ENCODE measurements at regions not wholly inside any gene's neighbourhood (a gene's known extent, or its start where the extent isn't known, plus 50 kb on each side); places are given as distances from the start of the nearest gene placed in this dataset.

DNA sequence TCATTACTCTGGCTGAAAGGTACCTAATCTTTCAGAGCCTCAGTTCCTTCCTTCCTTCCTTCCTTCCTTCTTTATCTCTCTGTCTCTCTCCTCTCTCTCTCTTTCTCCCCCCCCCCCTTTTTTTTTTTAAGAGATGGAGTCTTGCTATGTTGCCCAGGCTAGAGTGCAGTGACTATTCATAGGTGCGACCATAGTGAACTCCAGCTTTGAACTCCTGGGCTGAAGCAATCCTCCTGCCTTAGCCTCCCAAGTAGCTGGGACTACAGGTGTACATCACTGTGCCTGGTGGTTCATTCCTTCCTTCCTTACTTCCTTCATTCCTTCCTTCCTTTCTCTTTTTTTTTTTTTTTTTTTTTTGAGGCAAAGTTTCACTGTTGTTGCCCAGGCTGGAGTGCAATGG is 64.3 kb upstream of the MAP4K3 start:
- Histone ChIP-seq H3K36me3 (ENCODE audit: insufficient read depth, low read length) (no peaks in the 10 kb centered on the region), H2AFZ (ENCODE audit: low read length) (no peak overlapping the region), H3F3A (ENCODE audit: low read depth) (no peaks in the 10 kb centered on the region), H4K20me1 (ENCODE audit: insufficient read depth, low read length, poor library complexity, severe bottlenecking) (no peaks in the 10 kb centered on the region), H3K9ac (ENCODE audit: low read depth, low read length, poor library complexity, severe bottlenecking) (no peak overlapping the region), H3K4me3 (ENCODE audit: low read length, poor library complexity, severe bottlenecking) (no peak overlapping the region), H3K4me2 (ENCODE audit: low read depth, low read length, poor library complexity, severe bottlenecking) (no peak overlapping the region), H3K9me3 (ENCODE audit: insufficient read depth, low read depth, low read length) (no peaks in the 10 kb centered on the region), H3K27me3 (ENCODE audit: insufficient read depth, low read length, poor library complexity, severe bottlenecking) (no peaks in the 10 kb centered on the region), H3K79me2 (ENCODE audit: insufficient read depth, low read length) (no peaks in the 10 kb centered on the region), H3K4me1 (ENCODE audit: insufficient read depth, low read length, poor library complexity, severe bottlenecking) (no peaks in the 10 kb centered on the region), H3K9me2 (replicated peaks; ENCODE audit: low read depth, low read length) (no peaks in the 10 kb centered on the region)
- no peak for TF ChIP-seq EZH2phosphoT487 (IDR thresholded peaks at IDR 0.05; ENCODE audit: borderline replicate concordance)
- TF ChIP-seq, protein P1, sequence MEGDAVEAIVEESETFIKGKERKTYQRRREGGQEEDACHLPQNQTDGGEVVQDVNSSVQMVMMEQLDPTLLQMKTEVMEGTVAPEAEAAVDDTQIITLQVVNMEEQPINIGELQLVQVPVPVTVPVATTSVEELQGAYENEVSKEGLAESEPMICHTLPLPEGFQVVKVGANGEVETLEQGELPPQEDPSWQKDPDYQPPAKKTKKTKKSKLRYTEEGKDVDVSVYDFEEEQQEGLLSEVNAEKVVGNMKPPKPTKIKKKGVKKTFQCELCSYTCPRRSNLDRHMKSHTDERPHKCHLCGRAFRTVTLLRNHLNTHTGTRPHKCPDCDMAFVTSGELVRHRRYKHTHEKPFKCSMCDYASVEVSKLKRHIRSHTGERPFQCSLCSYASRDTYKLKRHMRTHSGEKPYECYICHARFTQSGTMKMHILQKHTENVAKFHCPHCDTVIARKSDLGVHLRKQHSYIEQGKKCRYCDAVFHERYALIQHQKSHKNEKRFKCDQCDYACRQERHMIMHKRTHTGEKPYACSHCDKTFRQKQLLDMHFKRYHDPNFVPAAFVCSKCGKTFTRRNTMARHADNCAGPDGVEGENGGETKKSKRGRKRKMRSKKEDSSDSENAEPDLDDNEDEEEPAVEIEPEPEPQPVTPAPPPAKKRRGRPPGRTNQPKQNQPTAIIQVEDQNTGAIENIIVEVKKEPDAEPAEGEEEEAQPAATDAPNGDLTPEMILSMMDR (conservative IDR thresholded peaks at IDR 0.05; ENCODE audit: low read length): no peak

- Histone ChIP-seq H3K4me1 (ENCODE audit: insufficient read depth, low read length, poor library complexity, severe bottlenecking) (no peaks in the 10 kb centered on the region), H3K4me3 (ENCODE audit: low read length, poor library complexity, severe bottlenecking) (no peak overlapping the region), H2AFZ (ENCODE audit: low read length) (no peak overlapping the region), H3K9ac (ENCODE audit: low read depth, low read length, poor library complexity, severe bottlenecking) (no peak overlapping the region), H3K79me2 (ENCODE audit: insufficient read depth, low read length) (no peaks in the 10 kb centered on the region), H4K20me1 (ENCODE audit: insufficient read depth, low read length, poor library complexity, severe bottlenecking) (no peaks in the 10 kb centered on the region), H3K27me3 (ENCODE audit: insufficient read depth, low read length, poor library complexity, severe bottlenecking) (no peaks in the 10 kb centered on the region), H3K36me3 (ENCODE audit: insufficient read depth, low read length) (no peaks in the 10 kb centered on the region), H3K4me2 (ENCODE audit: low read depth, low read length, poor library complexity, severe bottlenecking) (no peak overlapping the region), H3K9me2 (replicated peaks; ENCODE audit: low read depth, low read length) (no peaks in the 10 kb centered on the region), H3F3A (ENCODE audit: low read depth) (no peaks in the 10 kb centered on the region), H3K9me3 (ENCODE audit: insufficient read depth, low read depth, low read length) (no peaks in the 10 kb centered on the region)
- TF ChIP-seq EZH2phosphoT487 (IDR thresholded peaks at IDR 0.05; ENCODE audit: borderline replicate concordance): no peak
- TF ChIP-seq, protein P1 (conservative IDR thresholded peaks at IDR 0.05; ENCODE audit: low read length): no peak
Observed at GRCh38 chr2:39503277-39503676, 66.2 kb upstream of the MAP4K3 start.

DNA sequence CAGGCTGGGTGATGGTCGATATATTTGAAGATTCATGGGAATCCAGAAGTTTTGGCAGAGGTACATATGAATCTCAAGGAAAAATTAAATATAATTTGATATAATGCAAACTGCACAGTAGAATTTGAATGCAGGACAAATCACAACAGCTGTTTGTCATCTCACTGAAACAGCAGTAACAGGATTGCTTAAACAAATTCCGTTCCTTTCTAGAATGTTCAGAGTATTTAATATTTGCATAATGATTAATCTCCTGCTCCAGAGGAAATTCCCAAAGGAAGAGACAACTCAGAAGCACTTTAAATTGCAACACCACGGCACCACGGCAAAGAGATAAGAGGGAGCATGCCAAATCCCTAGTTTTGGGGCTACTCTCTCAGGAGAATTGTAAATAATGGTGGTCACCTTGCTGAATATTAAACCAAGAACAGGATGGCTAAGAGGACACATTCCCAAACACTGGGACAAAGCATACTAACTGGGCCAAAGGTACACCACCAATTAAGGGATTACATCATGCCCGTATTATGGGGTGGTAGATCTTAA is 67.8 kb upstream of the MAP4K3 start:
- Histone ChIP-seq H4K20me1 (ENCODE audit: insufficient read depth, low read length, poor library complexity, severe bottlenecking) (no peaks in the 10 kb centered on the region), H3K9ac (ENCODE audit: low read depth, low read length, poor library complexity, severe bottlenecking) (no peak overlapping the region), H2AFZ (ENCODE audit: low read length) (no peak overlapping the region), H3F3A (ENCODE audit: low read depth) (no peaks in the 10 kb centered on the region), H3K9me2 (replicated peaks; ENCODE audit: low read depth, low read length) (no peaks in the 10 kb centered on the region), H3K4me1 (ENCODE audit: insufficient read depth, low read length, poor library complexity, severe bottlenecking) (no peaks in the 10 kb centered on the region), H3K27me3 (ENCODE audit: insufficient read depth, low read length, poor library complexity, severe bottlenecking) (no peaks in the 10 kb centered on the region), H3K4me2 (ENCODE audit: low read depth, low read length, poor library complexity, severe bottlenecking) (no peak overlapping the region), H3K9me3 (ENCODE audit: insufficient read depth, low read depth, low read length) (no peaks in the 10 kb centered on the region), H3K4me3 (ENCODE audit: low read length, poor library complexity, severe bottlenecking) (no peak overlapping the region), H3K36me3 (ENCODE audit: insufficient read depth, low read length) (no peaks in the 10 kb centered on the region), H3K79me2 (ENCODE audit: insufficient read depth, low read length) (no peaks in the 10 kb centered on the region)
- TF ChIP-seq EZH2phosphoT487 (IDR thresholded peaks at IDR 0.05; ENCODE audit: borderline replicate concordance): no peak

DNA sequence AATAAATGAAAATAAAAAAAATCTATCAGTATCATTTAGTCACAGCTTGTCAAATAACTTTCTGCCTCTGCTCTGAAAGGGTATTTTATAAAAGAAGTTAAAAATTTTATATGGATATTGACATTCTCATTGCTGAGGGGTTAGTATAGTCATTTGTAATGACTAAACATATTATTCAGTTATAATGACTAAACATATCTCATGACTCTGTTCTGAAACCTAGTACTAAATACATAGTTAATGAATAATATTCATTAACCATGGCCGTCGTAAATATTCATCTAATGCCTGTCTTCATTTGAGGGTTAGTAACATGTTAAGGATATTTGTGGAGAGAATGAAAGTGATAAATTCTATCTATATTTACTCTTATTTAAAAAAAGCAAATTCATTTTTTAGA is 69.1 kb upstream of the MAP4K3 start:
- H3K9ac ChIP-seq (ENCODE audit: low read depth, low read length, poor library complexity, severe bottlenecking): no peak overlapping the region
- H2AFZ ChIP-seq (ENCODE audit: low read length): no peak overlapping the region
- no peaks in the 10 kb centered on the region for H3K4me1 ChIP-seq (ENCODE audit: insufficient read depth, low read length, poor library complexity, severe bottlenecking)
- TF ChIP-seq EZH2phosphoT487 (IDR thresholded peaks at IDR 0.05; ENCODE audit: borderline replicate concordance): no peak
- TF ChIP-seq, protein P1 (conservative IDR thresholded peaks at IDR 0.05; ENCODE audit: low read length): no peak
- no peaks in the 10 kb centered on the region for H3K36me3 ChIP-seq (ENCODE audit: insufficient read depth, low read length)
- H3F3A ChIP-seq (ENCODE audit: low read depth): no peaks in the 10 kb centered on the region
- no peaks in the 10 kb centered on the region for H3K27me3 ChIP-seq (ENCODE audit: insufficient read depth, low read length, poor library complexity, severe bottlenecking)
- no peaks in the 10 kb centered on the region for H3K9me3 ChIP-seq (ENCODE audit: insufficient read depth, low read depth, low read length)
- no peaks in the 10 kb centered on the region for H3K9me2 ChIP-seq (replicated peaks; ENCODE audit: low read depth, low read length)
- no peaks in the 10 kb centered on the region for H4K20me1 ChIP-seq (ENCODE audit: insufficient read depth, low read length, poor library complexity, severe bottlenecking)
- no peak overlapping the region for H3K4me3 ChIP-seq (ENCODE audit: low read length, poor library complexity, severe bottlenecking)
- no peak overlapping the region for H3K4me2 ChIP-seq (ENCODE audit: low read depth, low read length, poor library complexity, severe bottlenecking)
- H3K79me2 ChIP-seq (ENCODE audit: insufficient read depth, low read length): no peaks in the 10 kb centered on the region

All from Loucy (cell line).